ENCODE measurements at regions not wholly inside any gene's neighbourhood (a gene's known extent, or its start where the extent isn't known, plus 50 kb on each side); places are given as distances from the start of the nearest gene placed in this dataset.

DNA sequence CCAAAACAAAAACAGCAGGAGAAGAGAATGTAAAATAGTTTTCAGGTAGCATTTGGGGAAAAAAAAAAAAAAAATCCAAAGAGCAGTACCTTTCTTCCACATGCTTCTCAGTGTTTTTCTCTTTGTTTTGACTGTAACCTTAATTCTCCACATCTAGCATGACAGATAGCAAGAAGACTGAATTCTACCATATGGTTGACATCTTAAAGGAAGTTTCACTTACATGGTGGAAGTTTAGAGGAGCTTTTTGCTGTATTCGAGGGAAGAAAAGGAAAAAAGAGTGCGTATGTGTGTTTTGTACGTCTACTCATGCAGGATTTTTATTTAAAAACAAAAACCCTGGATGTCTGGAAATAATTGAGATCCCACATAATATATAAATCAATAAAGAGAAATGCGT, 604.8 kb downstream of the CCDC171 start:
- TF ChIP-seq TAF1 (conservative IDR thresholded peaks at IDR 0.05), result no peak
- TF ChIP-seq JUND (IDR thresholded peaks at IDR 0.05), result no peak
- TF ChIP-seq HNF4A (conservative IDR thresholded peaks at IDR 0.05), result no peak
- no peak for TF ChIP-seq YY1 (IDR thresholded peaks at IDR 0.05)
- TF ChIP-seq FOXA1 (IDR thresholded peaks at IDR 0.05), result no peak
- no peak for TF ChIP-seq NR2F2 (IDR thresholded peaks at IDR 0.05)
- Histone ChIP-seq H3K9me3 (ENCODE audit: control insufficient read depth in 4 of 4, low read length in 3 of 4) (no peaks in the 10 kb centered on the region), H3K4me3 (ENCODE audit: low read depth in 1 of 3, low read length in 3 of 3) (no peak overlapping the region), H3K9ac (ENCODE audit: low read depth in 1 of 2, low read length in 2 of 2) (no peak overlapping the region), H3K4me1 (ENCODE audit: control insufficient read depth in 4 of 4, insufficient read depth in 4 of 4, low read length in 3 of 4) (peaks cover 0 to 3% (median 0%) of the 10 kb centered on the region in 4 donors), H3K27ac (ENCODE audit: low read depth in 1 of 2, low read length in 2 of 2) (no peak overlapping the region), H3K36me3 (ENCODE audit: control insufficient read depth in 4 of 4, insufficient read depth in 3 of 4, low read depth in 1 of 4, low read length in 3 of 4) (no peaks in the 10 kb centered on the region), H3K27me3 (ENCODE audit: control insufficient read depth in 4 of 4, insufficient read depth in 4 of 4, low read length in 3 of 4) (peaks cover 0 to 3% (median 0%) of the 10 kb centered on the region in 4 donors)
- DNase-seq (ENCODE audit: low spot score), result no peak
- WGBS, result 92% methylated on average over 4 of the region's 4 CpGs

DNA sequence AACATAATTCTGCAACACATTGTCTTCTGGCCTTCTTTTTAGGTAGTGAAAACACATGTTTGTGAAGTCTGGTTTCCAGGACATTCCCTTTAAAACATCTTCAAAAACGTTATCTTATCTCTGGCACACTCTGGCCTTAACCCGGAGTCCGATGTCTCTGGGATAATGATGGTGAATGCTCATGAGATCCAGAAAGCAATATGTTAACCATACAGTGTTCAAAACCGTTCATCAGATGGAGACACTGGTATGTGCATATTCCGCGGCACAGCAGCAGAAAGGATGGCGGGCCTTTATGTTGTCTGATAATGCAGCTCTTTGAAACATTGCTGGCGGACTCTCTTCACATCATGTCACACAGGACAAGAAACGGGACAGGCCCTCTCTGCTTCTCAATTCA, 605.2 kb downstream of the CCDC171 start:
- no peaks in the 10 kb centered on the region for H3K36me3 ChIP-seq (ENCODE audit: control insufficient read depth in 4 of 4, insufficient read depth in 3 of 4, low read depth in 1 of 4, low read length in 3 of 4)
- H3K4me3 ChIP-seq (ENCODE audit: low read depth in 1 of 3, low read length in 3 of 3), result no peak overlapping the region
- TF ChIP-seq GABPA (IDR thresholded peaks at IDR 0.05 in 1 of 2, conservative IDR thresholded peaks at IDR 0.05 in 1 of 2), result no peak
- H3K9me3 ChIP-seq (ENCODE audit: control insufficient read depth in 4 of 4, low read length in 3 of 4), result no peaks in the 10 kb centered on the region
- H3K4me1 ChIP-seq (ENCODE audit: control insufficient read depth in 4 of 4, insufficient read depth in 4 of 4, low read length in 3 of 4), result peaks cover 0 to 3% (median 0%) of the 10 kb centered on the region in 4 donors
- no peak overlapping the region for H3K9ac ChIP-seq (ENCODE audit: low read depth in 1 of 2, low read length in 2 of 2)
- WGBS, result 80% methylated on average over 9 of the region's 9 CpGs
- no peak overlapping the region for H3K27ac ChIP-seq (ENCODE audit: low read depth in 1 of 2, low read length in 2 of 2)
- H3K27me3 ChIP-seq (ENCODE audit: control insufficient read depth in 4 of 4, insufficient read depth in 4 of 4, low read length in 3 of 4), result peaks cover 0 to 3% (median 0%) of the 10 kb centered on the region in 4 donors
- DNase-seq (ENCODE audit: low spot score), result no peak

DNA sequence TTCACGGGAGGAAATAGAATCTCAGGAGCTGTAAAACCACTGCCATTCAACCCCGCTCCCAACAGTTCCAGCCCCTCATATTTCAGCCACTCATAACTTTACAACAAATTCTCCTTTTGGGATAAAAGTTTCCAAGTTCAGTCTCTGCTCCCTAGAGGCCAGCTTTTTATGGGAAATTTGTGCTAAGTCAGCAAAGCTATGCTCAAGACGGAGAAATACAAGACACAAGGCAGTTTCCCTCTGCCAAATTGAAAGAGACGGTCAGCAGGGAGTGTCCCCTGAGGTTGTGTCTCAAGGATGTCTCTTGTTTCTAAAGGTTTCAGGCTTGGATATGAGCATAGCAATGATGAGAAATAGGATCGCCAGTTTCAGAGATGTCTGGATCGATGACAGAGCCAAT, 608.6 kb downstream of the CCDC171 start:
- Histone ChIP-seq H3K36me3 (ENCODE audit: control insufficient read depth in 4 of 4, insufficient read depth in 3 of 4, low read depth in 1 of 4, low read length in 3 of 4) (no peaks in the 10 kb centered on the region), H3K9ac (ENCODE audit: low read depth in 1 of 2, low read length in 2 of 2) (no peak overlapping the region), H3K9me3 (ENCODE audit: control insufficient read depth in 4 of 4, low read length in 3 of 4) (no peaks in the 10 kb centered on the region), H3K4me3 (ENCODE audit: low read depth in 1 of 3, low read length in 3 of 3) (no peak overlapping the region), H3K27ac (ENCODE audit: low read depth in 1 of 2, low read length in 2 of 2) (no peak overlapping the region), H3K4me1 (ENCODE audit: control insufficient read depth in 4 of 4, insufficient read depth in 4 of 4, low read length in 3 of 4) (no peaks in the 10 kb centered on the region), H3K27me3 (ENCODE audit: control insufficient read depth in 4 of 4, insufficient read depth in 4 of 4, low read length in 3 of 4) (no peaks in the 10 kb centered on the region)
- WGBS, result 87% methylated on average over 6 of the region's 6 CpGs
- DNase-seq (ENCODE audit: low spot score), result no peak
- TF ChIP-seq, protein P1, sequence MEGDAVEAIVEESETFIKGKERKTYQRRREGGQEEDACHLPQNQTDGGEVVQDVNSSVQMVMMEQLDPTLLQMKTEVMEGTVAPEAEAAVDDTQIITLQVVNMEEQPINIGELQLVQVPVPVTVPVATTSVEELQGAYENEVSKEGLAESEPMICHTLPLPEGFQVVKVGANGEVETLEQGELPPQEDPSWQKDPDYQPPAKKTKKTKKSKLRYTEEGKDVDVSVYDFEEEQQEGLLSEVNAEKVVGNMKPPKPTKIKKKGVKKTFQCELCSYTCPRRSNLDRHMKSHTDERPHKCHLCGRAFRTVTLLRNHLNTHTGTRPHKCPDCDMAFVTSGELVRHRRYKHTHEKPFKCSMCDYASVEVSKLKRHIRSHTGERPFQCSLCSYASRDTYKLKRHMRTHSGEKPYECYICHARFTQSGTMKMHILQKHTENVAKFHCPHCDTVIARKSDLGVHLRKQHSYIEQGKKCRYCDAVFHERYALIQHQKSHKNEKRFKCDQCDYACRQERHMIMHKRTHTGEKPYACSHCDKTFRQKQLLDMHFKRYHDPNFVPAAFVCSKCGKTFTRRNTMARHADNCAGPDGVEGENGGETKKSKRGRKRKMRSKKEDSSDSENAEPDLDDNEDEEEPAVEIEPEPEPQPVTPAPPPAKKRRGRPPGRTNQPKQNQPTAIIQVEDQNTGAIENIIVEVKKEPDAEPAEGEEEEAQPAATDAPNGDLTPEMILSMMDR (IDR thresholded peaks at IDR 0.05; ENCODE audit: low read depth, low read length, missing input control), result no peak
- TF ChIP-seq GABPA (IDR thresholded peaks at IDR 0.05 in 1 of 2, conservative IDR thresholded peaks at IDR 0.05 in 1 of 2), result no peak
- TF ChIP-seq HNF4G (IDR thresholded peaks at IDR 0.05), result no peak
- TF ChIP-seq, protein P2, sequence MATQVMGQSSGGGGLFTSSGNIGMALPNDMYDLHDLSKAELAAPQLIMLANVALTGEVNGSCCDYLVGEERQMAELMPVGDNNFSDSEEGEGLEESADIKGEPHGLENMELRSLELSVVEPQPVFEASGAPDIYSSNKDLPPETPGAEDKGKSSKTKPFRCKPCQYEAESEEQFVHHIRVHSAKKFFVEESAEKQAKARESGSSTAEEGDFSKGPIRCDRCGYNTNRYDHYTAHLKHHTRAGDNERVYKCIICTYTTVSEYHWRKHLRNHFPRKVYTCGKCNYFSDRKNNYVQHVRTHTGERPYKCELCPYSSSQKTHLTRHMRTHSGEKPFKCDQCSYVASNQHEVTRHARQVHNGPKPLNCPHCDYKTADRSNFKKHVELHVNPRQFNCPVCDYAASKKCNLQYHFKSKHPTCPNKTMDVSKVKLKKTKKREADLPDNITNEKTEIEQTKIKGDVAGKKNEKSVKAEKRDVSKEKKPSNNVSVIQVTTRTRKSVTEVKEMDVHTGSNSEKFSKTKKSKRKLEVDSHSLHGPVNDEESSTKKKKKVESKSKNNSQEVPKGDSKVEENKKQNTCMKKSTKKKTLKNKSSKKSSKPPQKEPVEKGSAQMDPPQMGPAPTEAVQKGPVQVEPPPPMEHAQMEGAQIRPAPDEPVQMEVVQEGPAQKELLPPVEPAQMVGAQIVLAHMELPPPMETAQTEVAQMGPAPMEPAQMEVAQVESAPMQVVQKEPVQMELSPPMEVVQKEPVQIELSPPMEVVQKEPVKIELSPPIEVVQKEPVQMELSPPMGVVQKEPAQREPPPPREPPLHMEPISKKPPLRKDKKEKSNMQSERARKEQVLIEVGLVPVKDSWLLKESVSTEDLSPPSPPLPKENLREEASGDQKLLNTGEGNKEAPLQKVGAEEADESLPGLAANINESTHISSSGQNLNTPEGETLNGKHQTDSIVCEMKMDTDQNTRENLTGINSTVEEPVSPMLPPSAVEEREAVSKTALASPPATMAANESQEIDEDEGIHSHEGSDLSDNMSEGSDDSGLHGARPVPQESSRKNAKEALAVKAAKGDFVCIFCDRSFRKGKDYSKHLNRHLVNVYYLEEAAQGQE (IDR thresholded peaks at IDR 0.05), result no peak
- no peak for TF ChIP-seq JUND (IDR thresholded peaks at IDR 0.05)
- TF ChIP-seq, protein P3, sequence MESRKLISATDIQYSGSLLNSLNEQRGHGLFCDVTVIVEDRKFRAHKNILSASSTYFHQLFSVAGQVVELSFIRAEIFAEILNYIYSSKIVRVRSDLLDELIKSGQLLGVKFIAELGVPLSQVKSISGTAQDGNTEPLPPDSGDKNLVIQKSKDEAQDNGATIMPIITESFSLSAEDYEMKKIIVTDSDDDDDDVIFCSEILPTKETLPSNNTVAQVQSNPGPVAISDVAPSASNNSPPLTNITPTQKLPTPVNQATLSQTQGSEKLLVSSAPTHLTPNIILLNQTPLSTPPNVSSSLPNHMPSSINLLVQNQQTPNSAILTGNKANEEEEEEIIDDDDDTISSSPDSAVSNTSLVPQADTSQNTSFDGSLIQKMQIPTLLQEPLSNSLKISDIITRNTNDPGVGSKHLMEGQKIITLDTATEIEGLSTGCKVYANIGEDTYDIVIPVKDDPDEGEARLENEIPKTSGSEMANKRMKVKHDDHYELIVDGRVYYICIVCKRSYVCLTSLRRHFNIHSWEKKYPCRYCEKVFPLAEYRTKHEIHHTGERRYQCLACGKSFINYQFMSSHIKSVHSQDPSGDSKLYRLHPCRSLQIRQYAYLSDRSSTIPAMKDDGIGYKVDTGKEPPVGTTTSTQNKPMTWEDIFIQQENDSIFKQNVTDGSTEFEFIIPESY (IDR thresholded peaks at IDR 0.05), result no peak
- TF ChIP-seq EGR1 (IDR thresholded peaks at IDR 0.05; ENCODE audit: low read depth in 2 of 2), result no peak
- TF ChIP-seq TAF1 (conservative IDR thresholded peaks at IDR 0.05), result no peak
- no peak for TF ChIP-seq SP1 (IDR thresholded peaks at IDR 0.05)
- TF ChIP-seq NR2F2 (IDR thresholded peaks at IDR 0.05), result no peak
- TF ChIP-seq FOXA2 (IDR thresholded peaks at IDR 0.05), result no peak
- TF ChIP-seq RXRA (IDR thresholded peaks at IDR 0.05), result no peak
- no peak for TF ChIP-seq YY1 (IDR thresholded peaks at IDR 0.05)
- no peak for TF ChIP-seq HNF4A (conservative IDR thresholded peaks at IDR 0.05)
- TF ChIP-seq, protein P4, sequence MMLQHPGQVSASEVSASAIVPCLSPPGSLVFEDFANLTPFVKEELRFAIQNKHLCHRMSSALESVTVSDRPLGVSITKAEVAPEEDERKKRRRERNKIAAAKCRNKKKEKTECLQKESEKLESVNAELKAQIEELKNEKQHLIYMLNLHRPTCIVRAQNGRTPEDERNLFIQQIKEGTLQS (IDR thresholded peaks at IDR 0.05), result no peak
- no peak for TF ChIP-seq RAD21 (IDR thresholded peaks at IDR 0.05)

Data from liver (tissue), 8 donors.